H1 (cell line): ENCODE measurements at regions not wholly inside any gene's neighbourhood (a gene's known extent, or its start where the extent isn't known, plus 50 kb on each side); places are given as distances from the start of the nearest gene placed in this dataset.

Source experiments
- CTCF ChIA-PET: fragments of 300-600 bp; sonication (Branson Sonifier 250); formaldehyde crosslinking; loops from one replicate; lab custom pipeline; 2021; ENCODE audit not compliant: partially characterized antibody; lab: Charles Lee
- POLR2A ChIA-PET: fragments of 300-600 bp; sonication (Branson Sonifier 250); formaldehyde crosslinking; loops from one replicate; lab custom pipeline; 2021; ENCODE audit warnings: inconsistent platforms; ENCODE audit not compliant: partially characterized antibody; lab: Charles Lee
- DNase-seq, 2 experiments: peaks; one replicate each; pipeline versions ENCODE4 v3.0.0 to v3.0.0-alpha.2; 2010 to 2022; ENCODE audit warnings: low spot score in 2 of 2, low read depth in 1 of 2, mixed read lengths in 1 of 2
- FAIRE-seq: peaks from 2 replicates; lab custom pipeline; 2011; peaks lifted over from hg19 to GRCh38; lab: Jason Lieb, UNC
- H2AFZ ChIP-seq: 2 replicates; pipeline ENCODE4 v1.8.1; 2012; ENCODE audit warnings: low read length, inconsistent platforms
- H2AK5ac ChIP-seq: 2 replicates; pipeline ENCODE4 v1.6.1; 2013; ENCODE audit warnings: low read depth, low read length
- H2BK120ac ChIP-seq: replicated peaks from 2 replicates; pipeline ENCODE3; 2013; ENCODE audit warnings: low read depth, low read length, inconsistent platforms
- H2BK12ac ChIP-seq: 2 replicates; pipeline ENCODE4 v1.6.1; 2013; ENCODE audit warnings: low read depth, low read length
- H2BK15ac ChIP-seq: 2 replicates; pipeline ENCODE4 v1.6.1; 2013; ENCODE audit warnings: low read length
- H2BK20ac ChIP-seq: 2 replicates; pipeline ENCODE4 v1.6.1; 2013; ENCODE audit warnings: low read length
- H2BK5ac ChIP-seq: 2 replicates; pipeline ENCODE4 v1.6.1; 2013; ENCODE audit warnings: low read depth, low read length
- H3K14ac ChIP-seq: 2 replicates; pipeline ENCODE4 v1.6.1; 2013; ENCODE audit warnings: inconsistent platforms; ENCODE audit not compliant: insufficient read length
- H3K18ac ChIP-seq: 2 replicates; pipeline ENCODE4 v1.6.1; 2013; ENCODE audit warnings: low read length; ENCODE audit errors: extremely low read depth
- H3K23ac ChIP-seq: 2 replicates; pipeline ENCODE4 v1.6.1; 2013; ENCODE audit warnings: inconsistent platforms; ENCODE audit not compliant: insufficient read length
- H3K23me2 ChIP-seq: 2 replicates; pipeline ENCODE4 v1.6.1; 2013; ENCODE audit warnings: low read depth, low read length
- H3K27ac ChIP-seq: 2 replicates; pipeline ENCODE4 v1.6.1; 2011; ENCODE audit warnings: low read depth, low read length, inconsistent platforms
- H3K27me3 ChIP-seq, 4 experiments: replicated peaks in 1 of 4; 1 replicate in 1 of 4; 2 replicates in 3 of 4; pipeline versions ENCODE4 v1.6.1 to v1.8.1; 2011 to 2013; ENCODE audit warnings: low read length in 3 of 4, mild to moderate bottlenecking in 3 of 4, inconsistent platforms in 2 of 4, mixed read lengths in 2 of 4, moderate library complexity in 1 of 4; ENCODE audit not compliant: control insufficient read depth in 3 of 4, insufficient read depth in 3 of 4; ENCODE audit errors: extremely low read depth in 1 of 4
- H3K36me3 ChIP-seq, 4 experiments: 2 replicates each; pipeline versions ENCODE4 v1.6.1 to v1.8.1; 2011 to 2013; ENCODE audit warnings: mild to moderate bottlenecking in 4 of 4, low read length in 3 of 4, moderate library complexity in 2 of 4, control low read depth in 1 of 4, inconsistent platforms in 1 of 4; ENCODE audit not compliant: insufficient read depth in 4 of 4, control insufficient read depth in 2 of 4
- H3K4ac ChIP-seq: replicated peaks from 2 replicates; pipeline ENCODE3; 2013; ENCODE audit warnings: low read length, low read depth, mixed read lengths, inconsistent platforms; ENCODE audit not compliant: insufficient read length
- H3K4me1 ChIP-seq, 4 experiments: replicated peaks in 1 of 4; 1 replicate in 1 of 4; 2 replicates in 3 of 4; pipeline versions ENCODE4 v1.6.1 to v1.8.1; 2011 to 2013; ENCODE audit warnings: low read length in 3 of 4, inconsistent platforms in 2 of 4, mixed read lengths in 1 of 4; ENCODE audit not compliant: insufficient read depth in 4 of 4, control insufficient read depth in 3 of 4
- H3K4me2 ChIP-seq, 2 experiments: 2 replicates each; pipeline versions ENCODE4 v1.6.1 to v1.8.1; 2011 to 2013; ENCODE audit warnings: low read depth in 2 of 2, low read length in 2 of 2, control low read depth in 1 of 2, inconsistent platforms in 1 of 2, mild to moderate bottlenecking in 1 of 2; ENCODE audit not compliant: insufficient read depth in 1 of 2
- H3K4me3 ChIP-seq, 4 experiments: fragments of 200-600, 300-600 bp in 1 of 4; sonication (generic), shearing (Covaris generic), sonication (Bioruptor Twin) in 1 of 4; 2 replicates each; pipeline versions ENCODE4 v1.5.1 to v1.8.1; 2011 to 2016; ENCODE audit warnings: low read length in 4 of 4, low read depth in 3 of 4, control low read depth in 2 of 4, inconsistent platforms in 2 of 4, mild to moderate bottlenecking in 2 of 4, mixed read lengths in 1 of 4, moderate library complexity in 1 of 4; ENCODE audit not compliant: insufficient read depth in 2 of 4; ENCODE audit errors: extremely low read depth in 1 of 4
- H3K56ac ChIP-seq: replicated peaks from 2 replicates; pipeline ENCODE3; 2013; ENCODE audit warnings: low read depth, mild to moderate bottlenecking, mixed read lengths, low read length, inconsistent platforms; ENCODE audit not compliant: insufficient read length
- H3K79me1 ChIP-seq: 2 replicates; pipeline ENCODE4 v1.6.1; 2013; ENCODE audit warnings: low read depth, low read length, control low read depth
- H3K79me2 ChIP-seq, 2 experiments: 2 replicates each; pipeline versions ENCODE4 v1.6.1 to v1.8.1; 2012 to 2013; ENCODE audit warnings: low read length in 2 of 2, mild to moderate bottlenecking in 2 of 2, inconsistent platforms in 1 of 2; ENCODE audit not compliant: insufficient read depth in 2 of 2, control insufficient read depth in 1 of 2
- H3K9ac ChIP-seq, 4 experiments: replicated peaks in 1 of 4; 1 replicate in 1 of 4; 2 replicates in 3 of 4; pipeline versions ENCODE4 v1.6.1 to v1.8.1; 2011 to 2013; ENCODE audit warnings: low read depth in 3 of 4, low read length in 3 of 4, control low read depth in 2 of 4, mild to moderate bottlenecking in 2 of 4, moderate library complexity in 2 of 4, inconsistent platforms in 1 of 4; ENCODE audit errors: extremely low read depth in 1 of 4
- H3K9me3 ChIP-seq, 2 experiments: 2 replicates each; pipeline versions ENCODE4 v1.6.1 to v1.8.1; 2012 to 2013; ENCODE audit warnings: mild to moderate bottlenecking in 2 of 2, moderate library complexity in 2 of 2, control low read depth in 1 of 2, inconsistent platforms in 1 of 2, low read depth in 1 of 2, low read length in 1 of 2, mixed read lengths in 1 of 2; ENCODE audit not compliant: insufficient read depth in 2 of 2
- H4K20me1 ChIP-seq, 2 experiments: replicated peaks in 1 of 2; 2 replicates each; pipeline versions ENCODE3 to v1.8.1; 2011 to 2013; ENCODE audit warnings: inconsistent platforms in 2 of 2, low read length in 2 of 2, mild to moderate bottlenecking in 1 of 2; ENCODE audit not compliant: insufficient read depth in 2 of 2, control insufficient read depth in 1 of 2
- H4K5ac ChIP-seq: 2 replicates; pipeline ENCODE4 v1.6.1; 2013; ENCODE audit warnings: low read length, low read depth, mixed read lengths, inconsistent platforms; ENCODE audit not compliant: insufficient read length
- H4K8ac ChIP-seq: 2 replicates; pipeline ENCODE4 v1.8.0; 2013; ENCODE audit warnings: mild to moderate bottlenecking, moderate library complexity, low read length, inconsistent platforms; ENCODE audit not compliant: insufficient read depth; ENCODE audit errors: extremely low read depth
- H4K91ac ChIP-seq: replicated peaks from 2 replicates; pipeline ENCODE3; 2013; ENCODE audit warnings: low read length, mixed read lengths, inconsistent platforms; ENCODE audit not compliant: insufficient read length
- JUN ChIP-seq: IDR thresholded peaks from 2 replicates; pipeline ENCODE4 v1.6.1; 2011; ENCODE audit warnings: low read depth, mild to moderate bottlenecking, improper control_type of control experiment, low read length
- SIN3A ChIP-seq, 2 experiments: IDR thresholded peaks in 1 of 2; conservative IDR thresholded peaks in 1 of 2; 2 replicates each; pipeline ENCODE4 v1.6.1; 2011 to 2012; ENCODE audit warnings: low read length in 2 of 2, improper control_type of control experiment in 1 of 2, low read depth in 1 of 2, mild to moderate bottlenecking in 1 of 2
- TAF7 ChIP-seq: optimal IDR thresholded peaks from 2 replicates; pipeline ENCODE3; 2011; ENCODE audit warnings: low read depth, mild to moderate bottlenecking, inconsistent platforms, low read length, moderate library complexity, borderline replicate concordance
- WGBS, 2 experiments: shearing (Covaris generic) in 1 of 2; methylation state at CpG; one replicate each; pipeline versions ENCODE4 v1.1.6 to v1.1.7; 2013 to 2015; ENCODE audit warnings: low lambda C conversion rate in 2 of 2, mixed read lengths in 2 of 2, inconsistent platforms in 1 of 2, low coverage in 1 of 2, missing lambda C conversion rate in 1 of 2; ENCODE audit not compliant: insufficient replicate concordance in 2 of 2, insufficient coverage in 1 of 2, insufficient read length in 1 of 2; ENCODE audit errors: extremely low coverage in 1 of 2, missing lambda C conversion rate in 1 of 2; 5-methylcytosine and 5-hydroxymethylcytosine counted together

- Histone ChIP-seq H4K5ac (no peak overlapping the region), H3K18ac (no peak overlapping the region), H3K4me2 (no peak overlapping the region), H4K8ac (no peak overlapping the region), H3K27me3 (no peaks in the 10 kb centered on the region), H2BK20ac (no peak overlapping the region), H3K23me2 (peaks cover 5% of the 10 kb centered on the region; the same call in 1 of the 2 replicates), H3K14ac (no peak overlapping the region), H2AFZ (no peak overlapping the region), H3K36me3 (no peaks in the 10 kb centered on the region), H3K9ac (no peak overlapping the region), H3K27ac (no peak overlapping the region), H2BK12ac (0 out of 2 replicates have a peak overlapping the region, but pooled peaks have one; percentile 39), H2AK5ac (no peak overlapping the region), H3K9me3 (no peaks in the 10 kb centered on the region), H4K20me1 (no peaks in the 10 kb centered on the region), H3K4me1 (peaks cover 0 to 10% (median 4%) of the 10 kb centered on the region in 4 experiments; a peak in 6 of 7 replicates), H2BK5ac (no peak overlapping the region), H2BK15ac (no peak overlapping the region), H2BK120ac (no peak overlapping the region), H3K56ac (no peak overlapping the region), H4K91ac (no peak overlapping the region), H3K23ac (no peak overlapping the region), H3K79me2 (no peaks in the 10 kb centered on the region), H3K79me1 (no peaks in the 10 kb centered on the region), H3K4me3 (no peak overlapping the region), H3K4ac (no peak overlapping the region)
- TF ChIP-seq SIN3A (conservative IDR thresholded peaks at IDR 0.05 in 1 of 2, IDR thresholded peaks at IDR 0.05 in 1 of 2; ENCODE audit: low read depth in 1 of 2, low read length in 2 of 2) (no peak), JUN (no peak), TAF7 (no peak)
- POLR2A ChIA-PET = no interaction called here
- CTCF ChIA-PET = interaction anchor here (1.0 kb wide), 1 partner anchor 12 kb away, joined by 4 read pairs; no protein-coding TSS in a partner anchor
- FAIRE-seq = no peak
- WGBS, 2 experiments = 100% methylated on average over 6 of the region's 10 CpGs; no CpG with 5 or more reads in 1 of the 2 experiments
- DNase-seq = no peak
Observed at GRCh38 chr17:79547586-79547985, 63.3 kb downstream of the RBFOX3 start.
